HUDEP-2 (cell line): ENCODE measurements at regions not wholly inside any gene's neighbourhood (a gene's known extent, or its start where the extent isn't known, plus 50 kb on each side); places are given as distances from the start of the nearest gene placed in this dataset.
"Not testable (repeated sequence)": the region's sequence is repeated elsewhere in the genome, so short reads cannot be mapped to it uniquely, and the experiment has no call there.

Experiments used
- DNase-seq, 76 experiments: peaks; one replicate each; lab custom pipeline; 2025; ENCODE audit not compliant: unreplicated experiment in 76 of 76; lab: John Stamatoyannopoulos, UW

GRCh38 chr3:164927728-164928127 lies 150.6 kb downstream of the SI start:
- DNase-seq: no peak

GRCh38 chr3:164918905-164919304 lies 159.4 kb downstream of the SI start:
- DNase-seq: no peak

DNA sequence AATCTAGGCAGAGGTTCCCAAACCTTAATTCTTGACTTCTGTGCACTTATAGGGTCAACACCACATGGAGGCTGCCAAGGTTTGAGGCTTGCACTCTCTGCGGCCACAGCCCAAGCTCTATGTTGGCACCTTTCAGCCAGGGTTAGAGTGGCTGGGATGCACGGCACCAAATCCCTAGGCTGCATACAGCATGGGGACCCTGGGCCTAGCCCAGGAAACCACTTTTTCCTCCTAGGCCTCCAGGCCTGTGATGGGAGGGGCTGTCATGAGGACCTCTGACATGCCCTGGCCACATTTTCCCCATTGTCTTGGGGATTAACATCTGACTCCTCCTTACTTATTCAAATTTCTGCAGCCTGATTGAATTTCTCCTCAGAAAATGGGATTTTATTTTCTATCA lies 165.4 kb downstream of the SI start:
- DNase-seq: no peak

DNA sequence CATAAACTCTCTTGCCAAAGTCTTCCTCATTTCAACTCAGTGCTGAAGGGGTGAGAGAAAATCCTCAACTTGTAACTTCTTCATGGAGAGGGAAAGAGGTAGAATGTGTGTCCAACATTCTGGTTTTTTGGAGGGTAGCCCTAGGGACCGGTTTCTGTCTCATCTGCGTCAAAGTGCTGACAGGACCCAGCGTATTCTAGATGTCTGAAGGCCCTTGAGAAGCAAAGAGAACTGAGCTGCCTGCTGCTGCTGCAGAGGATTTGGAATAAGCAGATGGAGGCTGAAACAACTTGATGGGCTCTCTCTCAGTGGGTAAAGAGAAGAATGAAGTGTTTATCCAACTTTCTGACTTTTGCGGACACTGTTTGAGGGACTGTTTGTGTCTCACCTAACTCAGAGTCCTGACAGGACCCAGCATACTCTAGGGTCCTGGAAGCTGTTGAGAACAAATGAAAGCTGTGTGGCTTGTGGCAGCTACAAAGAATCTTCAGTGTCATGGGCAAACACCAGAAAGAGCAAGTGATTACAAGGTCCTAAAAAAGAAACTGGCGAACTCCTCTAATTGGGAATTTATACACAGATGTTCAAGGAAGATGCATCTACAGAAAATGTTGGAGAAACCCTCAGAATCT lies 174.4 kb downstream of the SI start:
- DNase-seq: no peak

DNA sequence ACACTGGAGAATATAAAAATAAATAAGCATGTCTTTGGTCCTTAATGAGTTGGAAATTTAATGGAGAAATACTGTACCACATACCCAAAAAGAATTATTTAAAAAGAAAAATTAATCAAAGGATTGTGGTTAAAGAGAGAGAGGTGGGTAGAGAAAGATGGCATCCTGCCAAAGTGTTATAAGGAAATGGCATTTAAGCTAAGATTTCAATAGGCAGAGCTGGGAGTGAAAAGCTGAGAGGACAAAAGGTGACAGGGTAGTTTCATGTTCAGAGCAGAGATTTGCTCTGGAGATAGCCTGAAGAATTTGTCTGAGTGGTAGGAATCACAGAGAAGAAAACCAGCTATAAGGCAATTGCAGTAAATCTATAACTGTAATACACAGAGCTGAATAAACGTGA lies 181.0 kb downstream of the SI start:
- DNase-seq: no peak

- no peak for DNase-seq
Measured at GRCh38 chr3:164890061-164890460, 188.2 kb downstream of the SI start.

DNA sequence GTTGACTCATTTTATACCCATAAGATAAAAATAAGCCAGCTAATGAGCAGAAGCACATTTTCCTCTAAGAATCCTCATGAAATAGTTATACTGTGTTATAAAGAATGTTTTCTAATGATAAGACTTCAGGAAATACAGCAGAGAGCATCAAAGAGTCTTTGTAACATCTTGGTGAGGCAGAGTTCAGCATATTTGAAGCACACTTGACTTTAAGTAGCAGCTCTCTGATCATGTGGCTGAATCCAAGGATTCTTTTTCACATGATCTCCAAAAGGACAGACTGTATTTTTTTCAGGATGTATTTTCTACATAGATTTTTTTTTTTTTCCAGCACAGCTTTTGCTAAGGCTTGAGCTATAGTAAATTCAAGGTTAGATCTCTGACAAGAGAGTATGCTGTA lies 195.1 kb downstream of the SI start:
- no peak for DNase-seq

- no peak for DNase-seq
Measured at GRCh38 chr3:164879201-164879600, 199.1 kb downstream of the SI start.

DNA sequence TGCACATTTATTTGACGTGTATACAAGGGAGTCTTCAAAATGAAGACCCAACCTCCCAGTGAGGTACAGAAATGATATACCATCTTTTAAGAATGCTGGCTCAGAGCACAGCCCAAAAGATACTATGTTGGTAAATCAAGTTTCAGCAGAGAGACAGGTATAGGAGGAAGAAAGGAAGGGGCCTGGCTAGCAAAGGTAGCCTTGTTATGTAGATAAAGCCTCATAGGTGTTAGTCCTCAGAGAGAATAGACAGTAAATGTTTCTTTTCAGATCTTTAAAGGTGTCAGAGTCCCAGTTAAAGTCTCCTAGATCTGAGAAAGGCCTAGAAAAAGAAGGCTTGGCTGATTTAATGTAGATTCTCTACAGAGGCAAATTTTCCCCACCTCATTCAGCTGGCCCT lies 213.8 kb downstream of the SI start:
- DNase-seq: no peak

DNA sequence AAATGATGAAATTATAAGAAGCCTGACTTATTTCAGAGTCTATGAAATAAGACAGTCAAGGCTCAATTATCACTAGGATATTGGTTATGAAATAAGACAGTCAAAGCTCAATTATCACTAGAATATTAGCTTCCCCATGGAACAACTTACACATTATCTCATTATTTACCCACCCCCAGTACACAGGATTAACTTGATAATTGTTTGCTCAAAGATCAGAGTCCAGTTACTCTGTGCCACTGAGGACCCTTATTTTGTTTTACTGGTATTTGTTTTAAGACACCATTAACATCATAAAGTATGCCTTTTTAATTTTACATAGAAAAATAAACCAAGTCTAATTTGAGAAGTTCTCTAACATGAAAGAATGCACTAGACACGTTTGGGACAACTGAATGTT lies 225.4 kb downstream of the SI start:
- DNase-seq: no peak

DNA sequence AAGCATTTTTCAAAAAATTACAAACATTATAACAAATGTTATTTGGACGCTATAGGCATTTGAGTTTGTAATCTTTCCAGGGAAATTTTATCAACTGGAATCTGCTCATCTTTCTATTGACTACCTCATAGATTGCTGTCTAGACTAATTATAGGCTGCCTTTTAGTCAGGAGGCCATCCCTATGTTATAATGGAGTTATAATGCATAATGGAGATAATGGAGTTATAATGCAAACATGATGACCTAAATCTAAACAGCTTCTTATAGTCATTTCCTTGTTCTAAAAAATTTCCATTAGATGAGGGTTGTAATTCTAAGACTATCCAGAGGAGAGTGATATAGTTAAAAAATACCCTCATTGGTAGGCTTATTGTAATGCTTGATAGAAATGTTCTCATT lies 226.4 kb downstream of the SI start:
- DNase-seq: no peak

DNA sequence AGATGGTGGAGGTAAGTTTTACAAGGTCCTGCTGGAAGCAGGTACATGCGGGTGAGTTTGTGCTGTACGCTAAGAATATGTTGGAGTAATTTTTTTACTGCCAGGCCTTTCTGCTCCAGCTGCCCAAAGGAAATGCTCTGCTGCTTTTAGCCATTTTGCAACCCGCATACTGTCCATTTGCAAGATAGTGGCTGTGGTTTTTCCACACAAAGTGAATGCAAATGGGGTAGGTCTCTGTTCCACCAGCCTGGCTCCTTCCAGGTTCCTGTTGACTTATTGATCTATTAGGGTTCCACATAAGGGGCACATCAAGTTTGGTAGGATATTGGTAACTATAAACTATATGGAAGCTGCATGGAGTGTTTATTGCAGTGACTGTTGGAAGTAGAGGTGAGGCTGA lies 227.1 kb downstream of the SI start:
- no peak for DNase-seq

DNA sequence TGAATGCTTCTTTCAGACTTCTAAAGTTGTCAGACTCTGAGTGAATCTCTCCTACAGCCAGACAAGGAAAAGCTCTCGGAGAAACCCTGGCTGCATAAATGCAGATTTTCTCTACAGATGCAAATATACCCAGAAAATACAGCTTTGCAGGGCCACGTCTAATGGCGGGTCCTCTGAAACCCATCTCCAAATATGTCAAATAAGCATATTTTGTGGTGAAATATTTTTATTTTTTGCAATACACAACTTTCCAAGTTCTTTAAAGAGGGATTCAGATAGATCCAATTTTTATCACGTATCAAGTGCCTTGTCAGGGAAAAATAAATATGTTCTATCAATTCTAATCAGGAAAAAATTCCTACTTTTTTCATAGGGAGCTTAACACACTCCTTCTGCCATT lies 229.4 kb downstream of the SI start:
- DNase-seq: no peak

DNA sequence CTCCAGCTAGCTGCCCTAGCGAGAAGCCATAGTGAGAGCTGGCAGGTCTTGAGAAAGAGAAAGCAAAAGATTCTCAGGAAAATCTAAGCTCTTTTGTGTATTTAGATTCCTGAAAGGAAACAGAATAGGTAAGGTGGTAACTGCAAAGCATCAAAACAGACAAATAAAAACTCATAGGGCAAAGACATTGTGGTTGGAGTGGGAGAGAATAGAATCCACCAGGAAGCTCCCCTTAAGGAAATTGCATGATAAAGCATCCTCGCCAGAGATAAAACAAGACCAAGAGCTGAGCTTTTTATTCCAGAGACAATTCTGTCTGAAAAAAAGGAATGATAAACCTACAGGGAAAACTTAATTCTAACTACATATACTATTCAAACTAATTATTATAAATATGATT lies 232.6 kb downstream of the SI start:
- no peak for DNase-seq

DNA sequence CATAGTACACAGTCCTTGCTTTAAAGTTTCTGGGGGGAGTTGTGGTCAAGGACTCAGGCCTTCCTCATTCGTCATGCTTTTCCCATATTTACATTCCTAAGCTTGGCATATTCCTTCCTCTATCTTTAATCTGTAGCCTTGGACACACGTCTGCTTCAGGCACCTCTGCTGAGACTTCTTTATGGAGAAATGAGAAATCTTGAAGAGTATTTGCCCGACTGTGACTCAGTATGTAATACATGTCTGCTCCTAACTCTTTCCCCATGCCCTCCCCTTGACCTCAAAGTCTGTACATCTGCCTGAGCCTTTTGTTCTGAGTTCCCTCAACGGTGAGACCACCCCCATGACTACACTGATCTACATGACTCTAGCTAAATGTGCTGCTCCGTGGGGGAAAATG lies 246.1 kb downstream of the SI start:
- no peak for DNase-seq

DNA sequence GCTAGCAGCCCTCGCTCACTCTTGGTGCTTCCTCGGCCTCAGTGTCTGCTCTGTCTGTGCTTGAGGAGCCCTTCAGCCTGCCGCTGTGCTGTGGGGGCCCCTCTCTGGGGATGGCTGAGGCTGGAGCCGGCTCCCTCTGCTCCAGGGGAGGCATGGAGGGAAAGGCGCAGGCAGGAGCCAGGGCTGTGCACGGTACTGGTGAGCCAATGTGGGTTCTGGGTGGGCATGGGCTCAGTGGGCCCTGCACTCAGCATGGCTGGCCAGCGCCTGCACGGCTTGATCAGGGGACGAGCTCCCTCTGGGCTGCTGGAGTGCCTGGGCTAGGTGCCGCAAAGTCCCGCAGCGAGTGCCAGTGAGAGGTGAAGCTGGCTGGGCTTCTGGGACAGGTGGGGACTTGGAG lies 260.0 kb downstream of the SI start:
- no peak for DNase-seq

- DNase-seq: no peak
Measured at GRCh38 chr3:164814106-164814505, 264.2 kb downstream of the SI start.

DNA sequence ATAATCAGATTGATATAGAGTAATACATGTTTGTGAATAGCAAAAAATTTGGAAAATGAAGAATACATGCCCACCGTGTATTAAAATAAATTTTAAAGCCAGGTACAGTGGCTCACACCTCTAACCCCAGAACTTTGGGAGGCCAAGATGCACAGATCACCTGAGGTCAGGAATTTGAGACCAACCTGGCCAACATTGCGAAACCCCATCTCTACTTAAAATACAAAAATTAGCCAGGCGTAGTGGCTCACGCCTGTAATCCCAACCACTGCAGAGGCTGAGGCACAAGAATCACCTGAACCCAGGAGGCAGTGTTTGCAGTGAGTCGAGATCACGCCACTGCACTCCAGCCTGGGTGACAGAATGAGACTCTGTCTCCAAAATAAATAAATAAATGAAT lies 266.3 kb downstream of the SI start:
- no peak for DNase-seq

- DNase-seq: peak in 2 of 76 experiments; percentile 4 to 15
Measured at GRCh38 chr3:164806188-164806587, 272.1 kb downstream of the SI start.

GRCh38 chr3:164794099-164794498 lies 284.2 kb downstream of the SI start:
- no peak for DNase-seq

GRCh38 chr3:164791263-164791662 lies 287.0 kb downstream of the SI start:
- no peak for DNase-seq

DNA sequence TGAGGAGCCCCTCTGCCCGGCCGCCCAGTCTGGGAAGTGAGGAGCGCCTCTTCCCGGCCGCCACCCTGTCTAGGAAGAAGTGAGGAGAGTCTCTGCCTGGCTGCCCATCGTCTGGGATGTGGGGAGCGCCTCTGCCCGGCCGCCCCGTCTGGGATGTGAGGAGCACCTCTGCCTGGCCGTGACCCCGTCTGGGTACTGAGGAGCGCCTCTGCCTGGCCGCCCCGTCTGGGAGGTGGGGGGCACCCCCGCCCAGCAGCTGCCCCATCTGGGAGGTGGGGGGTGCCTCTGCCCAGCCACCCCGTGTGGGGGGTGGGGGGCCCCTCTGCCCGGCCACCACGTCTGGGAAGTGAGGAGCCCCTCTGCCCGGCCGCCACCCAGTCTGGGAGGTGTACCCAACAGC lies 293.9 kb downstream of the SI start:
- DNase-seq: not testable (repeated sequence)

DNA sequence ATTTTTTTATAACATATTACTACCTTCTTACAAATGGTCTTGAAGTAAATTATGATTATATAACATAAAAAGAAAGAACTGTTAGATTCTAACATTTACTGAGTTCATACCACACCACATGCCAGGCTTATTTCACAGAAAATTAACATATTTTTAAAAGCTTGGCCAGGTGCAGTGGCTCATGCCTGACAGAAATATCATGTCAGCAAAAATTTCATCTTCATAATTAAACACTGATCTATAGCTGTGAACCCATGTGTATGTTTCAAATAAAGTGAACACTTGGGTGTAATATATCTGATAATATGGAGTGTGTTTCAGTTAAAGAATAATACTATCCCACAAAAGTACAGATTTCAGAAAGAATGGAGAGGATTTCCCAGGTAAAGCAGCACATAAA lies 296.5 kb downstream of the SI start:
- no peak for DNase-seq
